Gastroesophageal sphincter (tissue), 3 donors: ENCODE measurements at regions not wholly inside any gene's neighbourhood (a gene's known extent, or its start where the extent isn't known, plus 50 kb on each side); places are given as distances from the start of the nearest gene placed in this dataset.

ENCODE experiments used
- CTCF ChIP-seq, 4 experiments: fragments of 200-600 bp in 2 of 4; fragments of 450-650 bp in 2 of 4; sonication (generic) in 1 of 4; IDR thresholded peaks; one replicate each; pipeline ENCODE4 v1.5.1; 2017 to 2019; ENCODE audit warnings: antibody characterized with exemption in 4 of 4, mild to moderate bottlenecking in 2 of 4, moderate library complexity in 2 of 4
- EP300 ChIP-seq: sonication (generic); formaldehyde crosslinking; IDR thresholded peaks from one replicate; pipeline ENCODE4 v1.6.1; 2017; ENCODE audit warnings: antibody characterized with exemption, mild to moderate bottlenecking
- POLR2A ChIP-seq, 2 donors: fragments of 450-650 bp; IDR thresholded peaks; one replicate each; pipeline ENCODE4 v1.6.1; 2017; ENCODE audit warnings: antibody characterized with exemption in 2 of 2, mild to moderate bottlenecking in 2 of 2, moderate library complexity in 1 of 2
- POLR2AphosphoS5 ChIP-seq: sonication (generic); formaldehyde crosslinking; IDR thresholded peaks from one replicate; pipeline ENCODE4 v1.6.1; 2017; ENCODE audit warnings: antibody characterized with exemption

- TF ChIP-seq CTCF (IDR thresholded peaks at IDR 0.05) (no peak), POLR2A (IDR thresholded peaks at IDR 0.05) (no peak), POLR2AphosphoS5 (no peak), EP300 (no peak)
Measured at GRCh38 chr1:173300061-173301044, 93.2 kb upstream of the TNFSF4 start.
